ENCODE measurements at regions not wholly inside any gene's neighbourhood (a gene's known extent, or its start where the extent isn't known, plus 50 kb on each side); places are given as distances from the start of the nearest gene placed in this dataset.

GRCh38 chr4:81605271-81605670, 133.6 kb upstream of the RASGEF1B start:
- H3K4me3 ChIP-seq = no peak overlapping the region
- no peaks in the 10 kb centered on the region for H3K36me3 ChIP-seq
- H3K4me1 ChIP-seq (ENCODE audit: control insufficient read depth in 1 of 2, low read depth in 2 of 2) = peaks cover 10 to 11% of the 10 kb centered on the region in 2 donors
- H3K27me3 ChIP-seq (replicated peaks; ENCODE audit: insufficient read depth) = no peaks in the 10 kb centered on the region
- DNase-seq (ENCODE audit: low spot score) (no peak), ATAC-seq (ENCODE audit: insufficient number of reproducible peaks, low FRiP score, low read depth) (no peak)
- no peak for TF ChIP-seq CTCF (IDR thresholded peaks at IDR 0.05)
- H3K9me3 ChIP-seq = no peaks in the 10 kb centered on the region
- H3K27ac ChIP-seq = no peak overlapping the region

GRCh38 chr4:81604683-81605218, 133.0 kb upstream of the RASGEF1B start:
- H3K27me3 ChIP-seq (replicated peaks; ENCODE audit: insufficient read depth) = no peaks in the 10 kb centered on the region
- TF ChIP-seq CTCF (IDR thresholded peaks at IDR 0.05) = no peak
- DNase-seq (ENCODE audit: low spot score) (no peak), ATAC-seq (ENCODE audit: insufficient number of reproducible peaks, low FRiP score, low read depth) (no peak)
- peaks cover 10 to 11% of the 10 kb centered on the region in 2 donors for H3K4me1 ChIP-seq (ENCODE audit: control insufficient read depth in 1 of 2, low read depth in 2 of 2)
- H3K4me3 ChIP-seq = no peak overlapping the region
- H3K27ac ChIP-seq = no peak overlapping the region
- no peaks in the 10 kb centered on the region for H3K9me3 ChIP-seq
- no peaks in the 10 kb centered on the region for H3K36me3 ChIP-seq

- no peak for TF ChIP-seq CTCF (IDR thresholded peaks at IDR 0.05)
- Histone ChIP-seq H3K4me3 (no peak overlapping the region), H3K27ac (no peak overlapping the region), H3K9me3 (no peaks in the 10 kb centered on the region), H3K36me3 (no peaks in the 10 kb centered on the region), H3K27me3 (replicated peaks; ENCODE audit: insufficient read depth) (no peaks in the 10 kb centered on the region), H3K4me1 (ENCODE audit: control insufficient read depth in 1 of 2, low read depth in 2 of 2) (peaks cover 10 to 11% of the 10 kb centered on the region in 2 donors)
- ATAC-seq (ENCODE audit: insufficient number of reproducible peaks, low FRiP score, low read depth) = no peak
- no peak for DNase-seq (ENCODE audit: low spot score)
These were observed 131.1 kb upstream of the RASGEF1B start for GRCh38 chr4:81602854-81603253.

GRCh38 chr4:81601358-81601694, 129.6 kb upstream of the RASGEF1B start:
- Histone ChIP-seq H3K4me3 (no peak overlapping the region), H3K27me3 (replicated peaks; ENCODE audit: insufficient read depth) (no peaks in the 10 kb centered on the region), H3K9me3 (no peaks in the 10 kb centered on the region), H3K27ac (no peak overlapping the region), H3K4me1 (ENCODE audit: control insufficient read depth in 1 of 2, low read depth in 2 of 2) (peaks cover 0 to under 1% of the 10 kb centered on the region in 2 donors), H3K36me3 (no peaks in the 10 kb centered on the region)
- no peak for TF ChIP-seq CTCF (IDR thresholded peaks at IDR 0.05)
- DNase-seq (ENCODE audit: low spot score) = no peak
- no peak for ATAC-seq (ENCODE audit: insufficient number of reproducible peaks, low FRiP score, low read depth)

- no peak for DNase-seq (ENCODE audit: low spot score)
- Histone ChIP-seq H3K4me1 (ENCODE audit: control insufficient read depth in 1 of 2, low read depth in 2 of 2) (no peaks in the 10 kb centered on the region), H3K27me3 (replicated peaks; ENCODE audit: insufficient read depth) (no peaks in the 10 kb centered on the region), H3K27ac (no peak overlapping the region), H3K4me3 (no peak overlapping the region), H3K9me3 (no peaks in the 10 kb centered on the region), H3K36me3 (no peaks in the 10 kb centered on the region)
- no peak for TF ChIP-seq CTCF (IDR thresholded peaks at IDR 0.05)
- no peak for ATAC-seq (ENCODE audit: insufficient number of reproducible peaks, low FRiP score, low read depth)
These were observed 129.0 kb upstream of the RASGEF1B start for GRCh38 chr4:81600520-81601357.

All from thoracic aorta (tissue), 2 donors.